Right cardiac atrium (tissue), 5 donors: ENCODE measurements at regions not wholly inside any gene's neighbourhood (a gene's known extent, or its start where the extent isn't known, plus 50 kb on each side); places are given as distances from the start of the nearest gene placed in this dataset.
"Not testable (repeated sequence)": the region's sequence is repeated elsewhere in the genome, so short reads cannot be mapped to it uniquely, and the experiment has no call there.

Source experiments
- ATAC-seq, 2 donors: fragments of 200-7000 bp; cut with Tn5 transposase; one replicate each; pipeline versions ENCODE4 v1.8.0 to v1.9.1; 2020; ENCODE audit warnings: moderate library complexity in 2 of 2, mild to moderate bottlenecking in 1 of 2
- DNase-seq, 3 donors: peaks; one replicate each; pipeline ENCODE4 v3.0.0-alpha.2; 2020
- H3K27ac ChIP-seq: one replicate; pipeline ENCODE4 v1.5.1; 2013; ENCODE audit warnings: mild to moderate bottlenecking, low read length, control low read depth, moderate library complexity
- H3K27me3 ChIP-seq: one replicate; pipeline ENCODE4 v1.6.1; 2013; ENCODE audit not compliant: control insufficient read depth, insufficient read depth
- H3K4me1 ChIP-seq: one replicate; pipeline ENCODE4 v1.6.1; 2013; ENCODE audit warnings: low read length; ENCODE audit not compliant: control insufficient read depth, insufficient read depth
- H3K4me3 ChIP-seq: one replicate; pipeline ENCODE4 v1.5.1; 2013; ENCODE audit warnings: low read length, control low read depth
- H3K9me3 ChIP-seq: one replicate; pipeline ENCODE4 v1.6.1; 2013; ENCODE audit warnings: low read length; ENCODE audit not compliant: control insufficient read depth
- WGBS: extraction: QIAGEN DNeasy Blood & Tissue Kit; methylation state at CpG from one replicate; pipeline ENCODE4 v1.1.7; 2013; 5-methylcytosine and 5-hydroxymethylcytosine counted together
- intact Hi-C, 4 donors: fragments of 100-400 bp; cut with DNase I; formaldehyde crosslinking; loops; one replicate each; pipeline versions ENCODE4 v1.11.0 to v1.14.0; 2022 to 2023
- donor health status: healthy with polysubstance abuse.
- donor health status: DM: no; HTN: yes; CAD: no.
- donor health status: DM: no; HTN: no; CAD: no.
- donor health status: DM: no; HTN: yes; CAD: no; lungs with severe emphysema.
- donor health status: DM: yes; HTN: yes; CAD: no.

DNA sequence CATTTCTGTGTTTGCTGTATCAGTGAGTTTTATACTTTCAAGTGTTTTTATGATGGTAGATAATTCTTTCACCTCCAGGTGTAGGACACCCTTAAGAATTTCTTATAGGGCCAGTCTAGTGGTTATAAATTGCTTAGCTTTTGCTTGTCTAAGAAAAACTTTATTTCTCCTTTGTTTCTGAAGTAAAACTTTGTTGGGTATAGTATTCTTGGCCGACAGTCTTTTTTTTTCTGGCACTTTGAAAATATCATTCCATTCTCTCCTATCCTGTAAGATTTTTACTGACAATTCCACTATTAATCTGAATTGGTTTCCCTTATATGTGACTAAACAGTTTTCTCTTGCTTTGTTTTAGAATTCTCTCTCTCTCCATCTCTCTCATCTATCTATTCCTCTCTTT is 118.7 kb upstream of the LRRTM4 start:
- ATAC-seq = no peak
- no peak for DNase-seq
- H3K9me3 ChIP-seq = no peaks in the 10 kb centered on the region
- 67% methylated on average over 1 of the region's 1 CpG for WGBS
- no peak overlapping the region for H3K4me3 ChIP-seq
- H3K4me1 ChIP-seq = no peaks in the 10 kb centered on the region
- no peaks in the 10 kb centered on the region for H3K27me3 ChIP-seq
- H3K27ac ChIP-seq = no peak overlapping the region
- intact Hi-C loops = no loop called here

DNA sequence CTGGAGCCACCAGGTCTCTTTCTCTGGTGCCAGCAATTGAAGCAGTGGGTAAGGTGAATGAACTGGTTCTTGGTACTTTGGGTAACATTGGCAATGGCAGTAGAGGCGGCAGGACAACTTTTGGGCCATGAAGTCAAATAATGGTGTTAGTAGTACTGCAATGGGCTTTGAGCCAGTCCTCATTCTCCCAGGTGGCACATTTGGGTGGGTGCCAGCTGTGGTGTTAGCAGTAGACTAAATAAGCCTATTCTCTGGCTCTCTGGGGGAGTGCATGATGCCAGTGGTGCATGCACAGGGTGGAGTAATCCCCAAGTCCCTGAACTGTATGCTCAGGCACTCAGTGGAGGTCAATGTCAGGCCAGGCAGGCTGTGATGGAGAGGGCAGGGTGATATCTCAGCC is 120.2 kb upstream of the LRRTM4 start:
- H3K9me3 ChIP-seq = no peaks in the 10 kb centered on the region
- no peaks in the 10 kb centered on the region for H3K4me1 ChIP-seq
- ATAC-seq (no peak), DNase-seq (peak in 2 of 3 donors; percentile 24 to 30)
- H3K27me3 ChIP-seq = no peaks in the 10 kb centered on the region
- 96% methylated on average over 1 of the region's 1 CpG for WGBS
- intact Hi-C loops = no loop called here
- no peak overlapping the region for H3K4me3 ChIP-seq
- H3K27ac ChIP-seq = no peak overlapping the region

DNA sequence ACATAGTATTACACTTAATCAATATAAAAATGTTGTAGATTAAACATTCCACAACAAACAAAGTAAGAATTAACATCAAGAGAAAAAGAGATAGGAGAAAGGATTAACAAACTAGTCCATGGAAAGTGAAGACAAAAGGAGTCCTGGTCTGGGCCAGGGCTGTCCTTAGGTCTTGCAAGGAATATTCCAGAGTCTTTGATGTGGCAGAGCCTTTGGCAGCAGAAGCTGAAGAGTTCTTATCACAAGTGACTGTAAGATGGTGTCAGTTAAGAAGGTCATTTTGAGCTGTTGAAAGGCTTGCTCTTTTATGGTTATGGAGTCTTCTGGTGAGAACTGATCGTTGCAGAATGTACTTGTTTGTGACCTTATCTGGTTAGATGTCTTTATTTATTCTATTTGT is 127.7 kb upstream of the LRRTM4 start:
- no peak for ATAC-seq
- intact Hi-C loops = no loop called here
- H3K27ac ChIP-seq = no peak overlapping the region
- WGBS = 17% methylated on average over 1 of the region's 1 CpG
- H3K4me1 ChIP-seq = no peaks in the 10 kb centered on the region
- H3K4me3 ChIP-seq = no peak overlapping the region
- H3K27me3 ChIP-seq = no peaks in the 10 kb centered on the region
- H3K9me3 ChIP-seq = no peaks in the 10 kb centered on the region
- no peak for DNase-seq

DNA sequence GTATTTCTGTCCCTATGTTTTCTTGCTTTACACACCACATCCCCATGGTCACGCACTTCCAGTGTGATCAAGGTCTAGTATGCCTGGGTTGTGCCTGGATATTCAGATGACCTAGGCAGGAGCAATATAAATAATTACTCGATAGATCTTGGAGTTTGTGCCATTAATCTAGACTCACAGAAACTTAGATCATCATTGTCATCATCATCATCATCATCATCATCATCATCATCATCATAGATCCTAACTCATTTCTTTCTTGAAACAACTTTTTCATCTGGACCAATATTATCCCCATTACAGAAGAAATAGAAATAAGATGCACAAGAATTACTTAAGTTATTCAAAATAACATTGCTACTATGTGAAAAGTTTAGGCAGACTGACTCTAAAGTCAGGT is 130.3 kb upstream of the LRRTM4 start:
- Histone ChIP-seq H3K27me3 (no peaks in the 10 kb centered on the region), H3K4me1 (no peaks in the 10 kb centered on the region), H3K4me3 (no peak overlapping the region), H3K9me3 (no peaks in the 10 kb centered on the region), H3K27ac (no peak overlapping the region)
- intact Hi-C loops = no loop called here
- 86% methylated on average over 2 of the region's 2 CpGs for WGBS
- DNase-seq = no peak
- no peak for ATAC-seq

DNA sequence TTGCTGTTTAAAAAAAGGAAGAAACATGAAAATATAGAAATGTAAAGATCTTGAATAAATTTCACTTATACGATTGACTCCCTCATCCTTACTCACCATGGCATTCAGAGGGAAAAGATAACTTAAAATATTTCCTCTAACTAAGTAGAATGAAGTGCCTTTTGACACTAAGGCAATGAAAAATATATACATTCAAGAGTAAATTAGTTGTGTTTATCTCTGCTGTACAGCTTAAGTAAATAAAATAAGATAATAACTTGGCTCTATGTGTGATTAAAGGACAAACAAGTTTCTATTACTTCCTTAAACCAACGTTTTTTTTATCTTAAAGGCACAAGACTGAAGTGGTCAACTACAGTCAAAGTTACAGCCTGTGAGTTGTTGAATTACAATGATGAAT is 142.3 kb upstream of the LRRTM4 start:
- no peak overlapping the region for H3K27ac ChIP-seq
- H3K9me3 ChIP-seq = no peaks in the 10 kb centered on the region
- H3K4me1 ChIP-seq = no peaks in the 10 kb centered on the region
- DNase-seq = no peak
- 29% methylated on average over 2 of the region's 2 CpGs for WGBS
- H3K4me3 ChIP-seq = no peak overlapping the region
- H3K27me3 ChIP-seq = no peaks in the 10 kb centered on the region
- intact Hi-C loops = no loop called here
- ATAC-seq = no peak

DNA sequence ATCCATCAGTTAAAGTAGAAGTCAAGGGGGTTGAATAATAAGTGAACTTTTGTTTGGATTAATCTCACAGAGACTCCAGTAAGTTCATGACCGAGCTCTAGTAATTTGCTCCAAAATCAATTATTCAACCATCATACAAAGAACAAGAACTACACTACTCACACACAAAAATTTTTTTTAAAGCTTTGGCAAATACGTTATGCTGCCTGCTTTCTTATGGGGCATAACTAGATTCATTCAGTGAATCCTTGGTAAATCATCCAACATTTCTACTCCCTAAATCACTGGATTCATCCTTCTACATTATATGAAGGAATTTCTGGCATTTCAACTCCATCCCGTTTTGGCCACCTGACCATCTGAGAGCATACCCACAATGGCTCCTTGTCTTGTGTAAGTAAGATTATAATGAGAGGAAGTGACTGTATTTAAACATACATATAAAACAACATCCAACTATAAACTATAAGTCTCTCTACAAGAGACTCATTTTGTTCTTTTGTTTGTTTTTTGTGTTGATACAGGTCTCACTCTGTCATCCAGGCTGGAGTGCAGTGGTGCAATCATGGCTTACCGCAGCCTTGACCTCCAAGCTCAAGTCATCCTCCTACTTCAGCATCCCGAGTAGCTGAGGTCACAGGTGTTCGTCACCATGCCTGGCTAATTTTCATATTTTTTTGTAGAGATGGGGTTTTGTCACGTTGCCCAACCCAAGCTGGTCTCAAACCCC is 144.2 kb upstream of the LRRTM4 start:
- 73% methylated on average over 7 of the region's 7 CpGs for WGBS
- intact Hi-C loops = no loop called here

DNA sequence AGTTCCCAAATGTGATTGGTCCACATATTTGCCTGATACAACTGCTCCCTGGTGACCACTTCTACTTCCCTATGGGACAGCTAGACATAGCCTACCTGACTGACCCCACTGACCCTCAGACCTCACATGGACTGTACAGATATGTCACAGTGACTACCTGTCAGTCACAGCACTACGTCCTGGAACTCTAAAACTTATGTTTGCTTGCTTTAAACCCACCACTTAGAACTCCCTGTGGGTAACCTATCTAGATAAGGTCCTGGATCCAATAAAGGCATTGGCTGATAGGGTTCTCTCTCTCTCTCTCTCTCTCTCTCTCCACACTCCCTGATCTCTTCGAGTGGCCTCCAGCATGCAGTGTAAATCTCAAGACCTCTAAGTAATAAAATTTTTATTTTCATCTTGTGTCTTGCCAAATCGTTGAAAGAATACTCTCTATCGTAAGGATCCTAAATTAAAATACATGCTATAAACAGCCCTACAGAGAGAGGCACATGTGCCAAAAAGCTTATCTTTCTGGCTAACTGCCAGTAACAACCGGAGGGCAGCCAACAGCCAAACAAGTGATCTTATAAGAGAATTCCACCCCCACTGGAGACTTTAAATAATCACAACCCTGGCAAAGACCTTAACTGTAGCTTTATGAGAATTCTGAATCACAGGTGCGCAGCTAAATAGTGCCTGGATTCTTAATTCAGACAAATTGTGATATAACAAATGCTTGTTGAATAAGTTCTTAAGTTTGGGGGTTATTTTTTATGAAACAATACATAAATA is 162.6 kb upstream of the LRRTM4 start:
- H3K4me3 ChIP-seq, ATAC-seq, H3K9me3 ChIP-seq, H3K27ac ChIP-seq, H3K4me1 ChIP-seq, DNase-seq, H3K27me3 ChIP-seq, intact Hi-C loops: not testable (repeated sequence)
- 19% methylated on average over 6 of the region's 6 CpGs for WGBS

More for the DNA sequence above, 144.2 kb upstream of the LRRTM4 start:
- no peak overlapping the region for H3K27ac ChIP-seq
- H3K27me3 ChIP-seq = no peaks in the 10 kb centered on the region
- ATAC-seq (no peak), DNase-seq (no peak)
- no peaks in the 10 kb centered on the region for H3K9me3 ChIP-seq
- H3K4me3 ChIP-seq = no peak overlapping the region
- H3K4me1 ChIP-seq = no peaks in the 10 kb centered on the region

DNA sequence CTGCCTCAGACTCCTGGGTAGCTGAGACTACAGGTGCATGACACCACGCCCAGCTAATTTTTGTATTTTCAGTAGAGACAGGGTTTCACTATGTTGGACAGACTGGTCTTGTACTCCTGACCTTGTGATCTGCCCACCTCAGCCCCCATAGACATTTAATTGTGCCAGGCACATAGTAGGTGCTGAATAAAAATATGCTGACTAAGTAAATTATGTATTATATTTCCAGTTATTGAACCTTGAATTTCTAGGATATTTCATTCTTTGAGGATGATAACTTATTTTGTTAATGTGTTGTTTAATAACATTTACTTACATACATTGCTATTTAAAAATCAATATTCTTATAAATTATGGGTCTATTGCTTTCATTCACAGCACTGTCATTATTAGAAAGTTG is 190.4 kb upstream of the LRRTM4 start:
- Histone ChIP-seq H3K27ac (no peak overlapping the region), H3K4me1 (no peaks in the 10 kb centered on the region), H3K27me3 (no peaks in the 10 kb centered on the region), H3K9me3 (no peaks in the 10 kb centered on the region), H3K4me3 (no peak overlapping the region)
- ATAC-seq (no peak), DNase-seq (no peak)
- intact Hi-C loops = no loop called here
- 81% methylated on average over 1 of the region's 1 CpG for WGBS

DNA sequence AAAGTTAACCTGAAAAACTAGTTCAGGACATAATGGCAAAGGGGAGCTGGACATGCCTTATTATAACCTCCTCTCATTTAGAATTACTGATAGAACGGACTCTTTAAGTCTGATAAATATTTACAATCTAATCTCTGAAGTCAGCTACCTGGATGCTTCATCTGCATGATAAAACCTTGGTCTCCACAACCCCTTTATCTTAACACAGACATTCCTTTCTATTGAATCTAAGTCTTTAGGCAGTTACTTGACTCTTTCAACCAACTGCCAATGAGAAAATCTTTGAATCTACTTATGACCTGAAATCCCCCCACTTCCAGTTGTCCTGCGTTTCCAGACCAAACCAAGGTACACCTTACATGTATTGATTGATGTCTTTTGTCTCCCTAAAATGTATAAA is 191.2 kb upstream of the LRRTM4 start:
- WGBS = 67% methylated on average over 2 of the region's 2 CpGs
- no peaks in the 10 kb centered on the region for H3K9me3 ChIP-seq
- DNase-seq (no peak), ATAC-seq (no peak)
- H3K4me3 ChIP-seq = no peak overlapping the region
- intact Hi-C loops = no loop called here
- H3K27ac ChIP-seq = no peak overlapping the region
- no peaks in the 10 kb centered on the region for H3K27me3 ChIP-seq
- no peaks in the 10 kb centered on the region for H3K4me1 ChIP-seq

DNA sequence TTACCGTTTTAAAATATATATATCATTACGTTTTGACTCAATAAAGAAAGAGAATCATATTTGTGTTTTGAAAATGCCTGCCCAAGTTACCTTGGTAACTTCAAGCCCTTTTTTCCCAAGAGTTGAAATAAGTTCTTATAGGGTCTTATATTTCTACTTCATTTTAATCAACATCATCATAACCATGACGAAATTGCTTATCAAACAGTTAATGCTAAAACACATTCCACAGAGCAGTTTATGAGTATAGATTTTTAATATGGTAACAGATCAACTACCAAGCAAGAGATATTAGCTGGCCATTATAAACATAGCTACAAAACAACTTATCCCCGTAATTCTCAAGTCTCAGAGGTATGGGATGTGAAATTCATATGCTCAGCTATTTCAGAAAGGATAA is 197.9 kb upstream of the LRRTM4 start:
- intact Hi-C loops = no loop called here
- no peaks in the 10 kb centered on the region for H3K27me3 ChIP-seq
- H3K9me3 ChIP-seq = no peaks in the 10 kb centered on the region
- no peak overlapping the region for H3K27ac ChIP-seq
- 76% methylated on average over 4 of the region's 4 CpGs for WGBS
- ATAC-seq (no peak), DNase-seq (no peak)
- no peaks in the 10 kb centered on the region for H3K4me1 ChIP-seq
- no peak overlapping the region for H3K4me3 ChIP-seq

DNA sequence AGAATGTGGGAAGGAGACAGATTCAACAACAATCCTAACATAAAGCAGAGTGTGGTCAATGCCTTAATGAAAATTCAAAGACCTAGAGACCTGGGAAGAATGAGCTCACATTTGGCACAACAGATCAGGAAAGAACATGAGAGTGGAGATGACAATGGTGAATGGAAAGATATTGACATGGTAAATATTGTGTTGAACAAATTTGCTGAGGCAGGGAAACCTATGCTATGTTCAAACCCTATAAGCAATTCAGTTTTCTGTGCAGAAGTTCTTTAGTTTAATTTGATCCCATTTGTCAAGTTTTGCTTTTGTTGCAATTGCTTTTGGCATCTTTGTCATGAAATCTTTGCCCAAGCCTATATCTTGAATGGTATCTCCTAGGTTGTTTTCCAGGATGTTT is 199.4 kb upstream of the LRRTM4 start:
- intact Hi-C loops = no loop called here
- no peak for ATAC-seq
- no peaks in the 10 kb centered on the region for H3K27me3 ChIP-seq

More for the DNA sequence above, 199.4 kb upstream of the LRRTM4 start:
- Histone ChIP-seq H3K9me3 (no peaks in the 10 kb centered on the region), H3K4me3 (no peak overlapping the region), H3K27ac (no peak overlapping the region), H3K4me1 (no peaks in the 10 kb centered on the region)
- DNase-seq = no peak
